ENCODE measurements at regions not wholly inside any gene's neighbourhood (a gene's known extent, or its start where the extent isn't known, plus 50 kb on each side); places are given as distances from the start of the nearest gene placed in this dataset.

DNA sequence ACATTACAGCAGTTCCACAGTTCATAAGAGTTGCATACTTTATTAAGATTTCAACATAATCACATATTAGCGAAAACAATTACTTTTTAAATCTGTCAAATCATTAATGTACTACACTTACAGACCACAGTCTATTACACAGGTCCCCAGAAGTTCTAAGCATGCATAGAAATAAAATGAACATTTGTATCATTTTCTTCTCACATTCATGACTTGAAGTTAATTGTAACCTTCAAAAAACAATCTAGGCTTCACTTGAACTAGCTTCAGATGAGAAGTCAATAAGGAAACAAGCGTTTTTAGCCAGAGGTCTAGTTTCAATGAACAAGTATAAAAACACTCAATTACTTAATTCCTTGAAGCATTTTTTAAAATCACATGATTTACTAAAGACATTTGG is 238.3 kb downstream of the HACE1 start (continued):
- TF ChIP-seq, protein P1, sequence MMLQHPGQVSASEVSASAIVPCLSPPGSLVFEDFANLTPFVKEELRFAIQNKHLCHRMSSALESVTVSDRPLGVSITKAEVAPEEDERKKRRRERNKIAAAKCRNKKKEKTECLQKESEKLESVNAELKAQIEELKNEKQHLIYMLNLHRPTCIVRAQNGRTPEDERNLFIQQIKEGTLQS (IDR thresholded peaks at IDR 0.05; ENCODE audit: borderline replicate concordance, extremely low read depth, low read depth, low read length): no peak
- TF ChIP-seq NFIC (IDR thresholded peaks at IDR 0.05; ENCODE audit: low read depth, low read length) (no peak), MEF2B (IDR thresholded peaks at IDR 0.05; ENCODE audit: partially characterized antibody, poor library complexity, severe bottlenecking) (no peak), BRCA1 (IDR thresholded peaks at IDR 0.05; ENCODE audit: low read depth, low read length) (no peak), SMAD5 (IDR thresholded peaks at IDR 0.05; ENCODE audit: low read depth) (no peak), EP300 (IDR thresholded peaks at IDR 0.05; ENCODE audit: borderline replicate concordance in 1 of 2, control insufficient read depth in 1 of 2, low read depth in 2 of 2, low read length in 2 of 2) (no peak), BMI1 (IDR thresholded peaks at IDR 0.05; ENCODE audit: borderline replicate concordance) (no peak)
- TF ChIP-seq, protein P2, sequence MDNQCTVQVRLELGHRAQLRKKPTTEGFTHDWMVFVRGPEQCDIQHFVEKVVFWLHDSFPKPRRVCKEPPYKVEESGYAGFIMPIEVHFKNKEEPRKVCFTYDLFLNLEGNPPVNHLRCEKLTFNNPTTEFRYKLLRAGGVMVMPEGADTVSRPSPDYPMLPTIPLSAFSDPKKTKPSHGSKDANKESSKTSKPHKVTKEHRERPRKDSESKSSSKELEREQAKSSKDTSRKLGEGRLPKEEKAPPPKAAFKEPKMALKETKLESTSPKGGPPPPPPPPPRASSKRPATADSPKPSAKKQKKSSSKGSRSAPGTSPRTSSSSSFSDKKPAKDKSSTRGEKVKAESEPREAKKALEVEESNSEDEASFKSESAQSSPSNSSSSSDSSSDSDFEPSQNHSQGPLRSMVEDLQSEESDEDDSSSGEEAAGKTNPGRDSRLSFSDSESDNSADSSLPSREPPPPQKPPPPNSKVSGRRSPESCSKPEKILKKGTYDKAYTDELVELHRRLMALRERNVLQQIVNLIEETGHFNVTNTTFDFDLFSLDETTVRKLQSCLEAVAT (IDR thresholded peaks at IDR 0.05): no peak
- TF ChIP-seq, protein P3, sequence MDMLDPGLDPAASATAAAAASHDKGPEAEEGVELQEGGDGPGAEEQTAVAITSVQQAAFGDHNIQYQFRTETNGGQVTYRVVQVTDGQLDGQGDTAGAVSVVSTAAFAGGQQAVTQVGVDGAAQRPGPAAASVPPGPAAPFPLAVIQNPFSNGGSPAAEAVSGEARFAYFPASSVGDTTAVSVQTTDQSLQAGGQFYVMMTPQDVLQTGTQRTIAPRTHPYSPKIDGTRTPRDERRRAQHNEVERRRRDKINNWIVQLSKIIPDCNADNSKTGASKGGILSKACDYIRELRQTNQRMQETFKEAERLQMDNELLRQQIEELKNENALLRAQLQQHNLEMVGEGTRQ (IDR thresholded peaks at IDR 0.05; ENCODE audit: borderline replicate concordance, low read depth, low read length): no peak

DNA sequence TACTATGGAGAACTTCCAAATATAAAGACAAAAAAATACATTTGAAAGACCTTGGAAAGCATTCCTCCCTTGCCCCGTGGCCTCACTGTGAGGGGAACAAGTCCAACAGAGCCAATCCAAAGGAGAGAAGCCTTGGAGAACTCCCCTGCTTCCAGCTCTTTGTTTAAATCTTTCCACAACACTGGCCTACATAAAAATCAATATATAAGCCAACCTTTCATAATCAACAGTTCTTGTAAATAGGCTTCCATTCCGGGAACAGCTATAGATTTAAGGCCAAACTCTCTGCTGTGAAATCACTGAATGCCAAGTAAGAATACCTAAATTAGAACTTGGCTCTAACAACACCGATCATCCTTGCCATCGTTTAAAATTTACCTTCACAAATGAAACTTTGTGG is 242.1 kb downstream of the HACE1 start:
- 43% methylated on average over 4 of the region's 4 CpGs for WGBS (ENCODE audit: insufficient coverage, insufficient replicate concordance, low lambda C conversion rate, missing lambda C conversion rate)
- Histone ChIP-seq H4K20me1 (ENCODE audit: control insufficient read depth, insufficient read depth) (no peaks in the 10 kb centered on the region), H3K9me3 (replicated peaks; ENCODE audit: control insufficient read depth, insufficient read depth, low read length) (no peaks in the 10 kb centered on the region), H3K4me2 (ENCODE audit: control insufficient read depth, insufficient read depth) (no peak overlapping the region), H2AFZ (ENCODE audit: control insufficient read depth, low read depth, low read length) (no peak overlapping the region), H3K4me1 (ENCODE audit: control insufficient read depth, insufficient read depth, low read length) (no peaks in the 10 kb centered on the region), H3K79me2 (ENCODE audit: control insufficient read depth, insufficient read depth, low read length) (no peaks in the 10 kb centered on the region), H3K4me3 (no peak overlapping the region), H3K36me3 (ENCODE audit: control insufficient read depth in 2 of 2, insufficient read depth in 2 of 2, low read length in 1 of 2) (no peaks in the 10 kb centered on the region), H3K27ac (ENCODE audit: control insufficient read depth, insufficient read depth) (no peak overlapping the region), H3K9ac (ENCODE audit: control insufficient read depth, insufficient read depth, low read length) (no peak overlapping the region), H3K27me3 (replicated peaks in 1 of 2; ENCODE audit: control insufficient read depth in 2 of 2, insufficient read depth in 2 of 2, low read length in 1 of 2) (no peaks in the 10 kb centered on the region)
- in situ Hi-C loops (cut with MboI): no loop called here
- ChIA-PET CTCF (no interaction called here), POLR2A (no interaction called here), SMC1A (ENCODE audit: uncharacterized antibody, unreplicated experiment) (no interaction called here), RAD21 (ENCODE audit: unreplicated experiment) (no interaction called here)
- no peak for FAIRE-seq
- BruUV-seq (replicated peaks): no TSS peak
- ATAC-seq: no peak
- DNase-seq (ENCODE audit: low read depth, low spot score): no peak
- intact Hi-C loops (cut with micrococcal nuclease; ENCODE audit: unreplicated experiment): no loop called here
- TF ChIP-seq, protein P4, sequence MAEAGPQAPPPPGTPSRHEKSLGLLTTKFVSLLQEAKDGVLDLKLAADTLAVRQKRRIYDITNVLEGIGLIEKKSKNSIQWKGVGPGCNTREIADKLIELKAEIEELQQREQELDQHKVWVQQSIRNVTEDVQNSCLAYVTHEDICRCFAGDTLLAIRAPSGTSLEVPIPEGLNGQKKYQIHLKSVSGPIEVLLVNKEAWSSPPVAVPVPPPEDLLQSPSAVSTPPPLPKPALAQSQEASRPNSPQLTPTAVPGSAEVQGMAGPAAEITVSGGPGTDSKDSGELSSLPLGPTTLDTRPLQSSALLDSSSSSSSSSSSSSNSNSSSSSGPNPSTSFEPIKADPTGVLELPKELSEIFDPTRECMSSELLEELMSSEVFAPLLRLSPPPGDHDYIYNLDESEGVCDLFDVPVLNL (IDR thresholded peaks at IDR 0.05; ENCODE audit: low read depth, low read length): no peak
- TF ChIP-seq POU2F2 (IDR thresholded peaks at IDR 0.05; ENCODE audit: borderline replicate concordance, low read depth, low read length): no peak
- TF ChIP-seq, protein P2 (IDR thresholded peaks at IDR 0.05): no peak
- no peak for TF ChIP-seq SIX5 (IDR thresholded peaks at IDR 0.05; ENCODE audit: low read depth, low read length, severe bottlenecking)
- no peak for TF ChIP-seq SMARCA5 (IDR thresholded peaks at IDR 0.05)
- no peak for TF ChIP-seq NR2C1 (IDR thresholded peaks at IDR 0.05)
- TF ChIP-seq ATF7 (IDR thresholded peaks at IDR 0.05; ENCODE audit: low read depth): no peak
- TF ChIP-seq, protein P5, sequence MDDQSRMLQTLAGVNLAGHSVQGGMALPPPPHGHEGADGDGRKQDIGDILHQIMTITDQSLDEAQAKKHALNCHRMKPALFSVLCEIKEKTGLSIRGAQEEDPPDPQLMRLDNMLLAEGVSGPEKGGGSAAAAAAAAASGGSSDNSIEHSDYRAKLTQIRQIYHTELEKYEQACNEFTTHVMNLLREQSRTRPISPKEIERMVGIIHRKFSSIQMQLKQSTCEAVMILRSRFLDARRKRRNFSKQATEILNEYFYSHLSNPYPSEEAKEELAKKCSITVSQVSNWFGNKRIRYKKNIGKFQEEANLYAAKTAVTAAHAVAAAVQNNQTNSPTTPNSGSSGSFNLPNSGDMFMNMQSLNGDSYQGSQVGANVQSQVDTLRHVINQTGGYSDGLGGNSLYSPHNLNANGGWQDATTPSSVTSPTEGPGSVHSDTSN (IDR thresholded peaks at IDR 0.05; ENCODE audit: insufficient replicate concordance, low read depth, low read length): no peak
- TF ChIP-seq NR2F1 (conservative IDR thresholded peaks at IDR 0.05): no peak
- no peak for TF ChIP-seq KDM1A (IDR thresholded peaks at IDR 0.05; ENCODE audit: borderline replicate concordance)
